HT1080 (cell line): ENCODE measurements at regions not wholly inside any gene's neighbourhood (a gene's known extent, or its start where the extent isn't known, plus 50 kb on each side); places are given as distances from the start of the nearest gene placed in this dataset.

Source experiments
- DNase-seq: peaks from one replicate; pipeline ENCODE4 v3.0.0-alpha.2; 2015; ENCODE audit warnings: low read depth

DNA sequence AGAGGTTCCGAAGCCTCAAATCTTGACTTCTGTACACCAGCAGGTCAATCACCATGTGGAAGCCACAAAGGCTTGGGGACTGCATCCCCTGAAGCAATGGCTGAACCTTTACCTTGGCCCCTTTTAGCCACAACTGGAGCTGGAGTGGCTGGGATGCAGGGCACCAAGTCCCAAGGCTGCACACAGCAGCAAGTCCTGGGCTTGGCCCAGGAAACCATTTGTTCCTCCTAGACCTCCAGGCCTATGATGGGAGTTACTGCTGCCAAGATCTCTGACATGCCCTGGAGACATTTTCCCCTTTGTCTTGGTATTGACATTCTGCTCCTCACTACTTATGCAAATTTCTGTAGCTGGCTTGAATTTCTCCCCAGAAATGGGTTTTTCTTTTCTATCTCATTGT, 285.9 kb downstream of the ASXL3 start:
- no peak for DNase-seq

GRCh38 chr18:33854827-33855139, 276.8 kb downstream of the ASXL3 start:
- no peak for DNase-seq

DNA sequence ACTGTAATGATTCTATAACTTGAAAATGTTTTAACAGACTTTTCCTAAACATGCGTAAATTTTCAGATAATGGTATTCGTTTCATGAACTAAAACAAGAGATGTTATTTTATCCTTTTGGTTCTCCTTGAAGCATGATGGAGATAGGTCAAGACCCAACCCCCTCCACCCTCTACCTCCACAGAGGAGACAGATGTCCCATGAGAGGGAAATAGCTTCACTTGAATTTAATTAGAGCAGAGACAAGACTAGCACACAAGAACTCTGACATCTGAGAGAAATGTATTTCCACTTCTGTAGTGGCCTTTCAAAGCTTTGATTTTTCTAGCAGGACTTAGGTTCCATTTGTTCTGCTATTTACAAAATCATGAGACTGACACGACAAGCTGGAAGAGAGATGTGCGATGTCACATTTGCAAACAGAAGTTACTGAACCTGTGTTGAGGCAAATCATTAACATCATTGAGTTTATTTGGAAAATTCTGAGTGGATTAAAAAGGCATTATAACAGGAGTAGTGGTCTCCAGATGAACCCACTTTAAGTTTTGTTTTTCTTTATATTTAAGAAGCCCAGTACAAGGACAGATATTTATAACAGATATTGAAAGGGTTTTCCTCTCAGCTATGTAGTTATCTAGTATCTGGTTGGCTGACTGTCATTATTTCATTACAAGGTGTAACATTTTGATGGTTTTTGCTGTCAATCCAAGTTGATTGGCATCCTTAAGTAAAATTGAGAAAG, 276.2 kb downstream of the ASXL3 start:
- no peak for DNase-seq

- DNase-seq = no peak
These were observed 275.2 kb downstream of the ASXL3 start for GRCh38 chr18:33853187-33853586.

- DNase-seq = no peak
These were observed 273.6 kb downstream of the ASXL3 start for GRCh38 chr18:33851546-33852078.

DNA sequence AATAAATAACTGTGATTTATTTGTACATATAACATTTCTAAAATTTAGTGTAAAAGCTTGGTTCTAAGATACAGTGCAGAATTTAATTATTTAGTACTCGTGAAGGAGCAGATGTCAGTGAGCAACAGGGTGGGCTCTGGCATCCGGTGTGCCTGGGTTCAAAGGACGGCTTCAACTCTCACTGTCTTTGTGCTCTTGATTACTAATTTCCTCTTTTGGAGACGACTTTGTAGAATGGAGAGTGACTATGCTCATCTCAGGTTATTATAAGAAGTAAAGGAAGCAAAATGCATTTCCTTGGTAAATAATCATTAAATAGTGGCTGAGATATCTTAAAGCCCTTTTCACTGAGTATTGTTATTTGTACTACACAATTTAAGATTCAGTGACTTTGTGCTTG, 271.7 kb downstream of the ASXL3 start:
- no peak for DNase-seq

DNA sequence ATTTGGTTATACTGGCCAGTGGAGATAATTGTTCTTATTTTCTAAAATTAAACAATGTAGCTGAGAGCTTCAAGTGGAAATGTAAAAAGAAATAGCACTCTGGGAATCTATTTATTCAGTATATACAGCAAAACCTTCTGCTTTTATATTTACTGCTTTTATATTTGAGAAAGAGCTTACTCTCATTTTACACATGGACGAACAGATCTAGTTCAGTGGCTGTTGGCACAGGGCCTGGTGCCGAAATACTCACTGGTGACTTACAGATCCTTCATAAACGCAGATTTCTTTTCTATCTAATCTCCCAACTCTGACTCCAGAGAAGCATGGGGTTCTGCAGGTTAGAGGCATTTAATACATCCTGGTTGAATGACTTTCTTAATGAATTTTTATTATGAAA, 266.2 kb downstream of the ASXL3 start:
- no peak for DNase-seq

DNA sequence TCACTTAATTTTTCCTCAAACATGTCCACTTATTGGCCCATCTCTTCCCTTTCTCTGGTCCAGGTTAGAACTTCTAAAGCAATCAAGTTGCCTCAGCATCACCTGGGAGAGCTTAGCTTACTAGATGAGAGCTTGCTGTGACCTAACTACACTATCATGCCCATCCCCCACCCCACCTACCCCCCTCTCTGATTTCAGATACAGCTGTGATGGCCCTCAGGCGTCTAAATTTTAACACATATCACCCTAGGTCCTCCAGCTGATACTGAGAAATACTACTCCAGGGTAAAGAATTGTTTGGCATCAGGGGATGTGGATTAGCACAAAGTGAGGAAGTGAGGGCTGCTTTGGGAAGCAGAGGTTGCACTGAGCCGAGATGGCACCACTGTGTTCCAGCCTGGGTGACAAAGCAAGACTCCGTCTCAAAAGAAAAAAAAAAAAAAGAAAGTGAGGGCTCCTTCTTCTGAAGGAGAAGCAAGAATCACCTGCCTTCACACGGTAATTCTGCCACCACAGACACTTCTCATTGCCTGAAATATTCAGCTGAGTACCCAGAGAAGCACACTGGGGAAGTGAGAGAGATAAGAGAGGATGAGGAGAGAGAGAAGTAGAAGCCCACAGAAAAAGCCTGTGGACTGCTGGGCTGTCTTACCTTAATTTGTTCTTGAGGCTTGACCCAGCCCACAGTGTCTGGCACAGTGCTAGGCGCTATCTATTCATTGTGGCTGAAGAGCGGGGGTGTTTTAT, 263.4 kb downstream of the ASXL3 start:
- DNase-seq = no peak

DNA sequence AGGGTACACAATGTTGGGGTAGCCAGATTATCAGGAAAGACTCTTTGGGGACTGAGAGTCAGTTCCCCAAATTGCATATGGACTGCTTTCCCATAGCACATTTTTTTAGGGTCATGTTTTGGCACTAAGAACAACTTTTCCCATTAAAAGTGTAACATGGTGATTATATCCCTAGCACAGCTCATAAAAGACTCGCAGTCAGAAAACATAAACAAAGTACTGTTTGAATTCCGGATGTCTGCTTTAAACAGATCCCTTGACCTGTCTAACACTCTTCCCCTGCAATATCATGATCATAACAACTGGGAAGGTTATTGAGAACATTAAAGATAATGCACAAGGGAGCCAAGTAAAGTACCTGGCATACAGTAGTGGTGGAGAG, 262.2 kb downstream of the ASXL3 start:
- DNase-seq = no peak

DNA sequence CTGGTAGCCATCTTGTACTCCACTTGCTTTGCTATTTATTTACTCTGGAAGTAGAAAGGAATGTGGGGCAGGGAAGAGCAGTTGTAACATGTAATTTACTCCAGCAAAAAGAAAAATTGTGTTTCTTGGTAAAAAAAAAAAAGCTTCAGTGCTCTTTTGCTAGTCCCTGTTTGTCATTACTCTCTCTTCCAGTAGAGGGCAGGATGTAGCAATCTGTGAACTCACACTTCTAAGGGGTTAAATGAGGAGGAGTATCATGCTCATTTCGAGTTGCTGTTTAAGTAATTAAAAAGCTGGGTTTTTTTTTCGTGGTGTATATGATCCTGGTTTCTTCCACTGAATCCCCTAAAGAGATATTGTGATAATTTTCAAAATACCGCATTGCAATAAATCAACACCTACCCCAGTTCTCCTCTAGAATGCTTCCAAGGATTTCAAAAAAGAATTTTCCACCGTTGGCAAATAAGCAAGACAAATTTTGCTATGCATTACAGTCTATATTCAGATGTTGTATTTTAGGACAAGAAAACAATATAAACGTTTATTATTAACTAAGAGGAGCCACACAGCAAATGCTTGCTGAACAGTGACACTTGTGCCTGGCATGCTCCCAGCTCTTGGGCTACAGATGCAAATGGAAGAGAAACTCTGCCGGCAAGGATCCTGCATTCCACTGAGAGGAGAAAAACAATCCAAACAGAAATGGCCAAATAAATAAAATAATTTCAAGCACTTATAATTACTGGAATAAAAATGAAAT, 261.6 kb downstream of the ASXL3 start:
- peak; percentile 47 for DNase-seq

DNA sequence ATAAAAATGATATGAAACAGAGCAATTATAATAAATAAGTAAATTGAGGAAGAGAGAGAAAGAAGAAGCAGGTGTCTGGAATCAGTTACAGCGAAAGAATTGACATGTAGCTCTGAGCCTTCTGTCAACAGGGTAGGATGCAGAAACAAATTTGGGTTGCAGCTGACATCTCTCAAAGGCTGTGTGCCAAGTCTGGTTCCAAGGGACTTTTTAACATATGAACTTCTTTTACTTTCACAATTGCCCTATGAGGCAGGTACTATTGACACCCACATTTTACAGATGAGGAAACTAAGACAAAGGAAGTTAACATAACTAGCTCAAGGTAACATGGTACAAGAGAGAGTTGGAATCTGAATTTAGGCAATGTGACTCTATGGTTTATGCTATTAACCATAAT, 260.0 kb downstream of the ASXL3 start:
- no peak for DNase-seq

- DNase-seq = no peak
These were observed 259.2 kb downstream of the ASXL3 start for GRCh38 chr18:33837191-33837590.

DNA sequence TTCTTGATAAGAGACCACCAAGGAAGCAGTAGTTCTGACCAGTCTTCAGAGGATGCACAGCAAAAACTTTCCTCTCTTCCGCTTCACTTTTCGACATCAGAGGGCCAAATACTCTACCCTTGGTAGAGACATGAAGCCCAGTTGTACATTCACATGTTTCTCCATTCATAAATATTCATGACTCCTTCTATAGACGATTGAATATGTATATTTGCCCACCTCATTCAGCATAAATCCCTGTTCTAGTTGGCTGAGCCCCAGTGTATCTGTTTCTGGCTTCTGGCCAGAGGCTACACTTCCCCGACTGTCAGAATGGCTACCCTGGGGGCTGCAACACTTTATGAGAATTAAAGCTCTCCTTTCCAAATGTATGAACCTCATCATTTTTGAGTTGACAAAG, 258.5 kb downstream of the ASXL3 start:
- no peak for DNase-seq

GRCh38 chr18:33835419-33835818, 257.4 kb downstream of the ASXL3 start:
- no peak for DNase-seq

DNA sequence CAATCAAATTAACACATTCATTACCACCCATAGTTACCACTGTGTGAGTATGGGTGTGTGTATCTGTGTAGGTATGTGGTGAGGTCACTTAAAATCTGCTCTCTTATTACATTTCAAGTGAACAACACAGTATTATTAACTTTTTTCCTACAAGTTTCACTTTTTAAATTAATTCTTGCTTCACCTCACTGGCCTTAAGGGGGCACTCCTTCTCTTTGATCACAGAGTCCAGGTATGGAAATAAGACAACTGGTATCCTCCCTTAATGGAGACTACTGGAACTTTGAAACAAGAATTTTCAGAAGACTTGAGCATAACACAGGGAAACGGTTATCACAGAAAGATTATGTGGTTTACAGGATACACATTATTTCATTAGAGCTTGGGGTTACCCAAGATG, 255.8 kb downstream of the ASXL3 start:
- DNase-seq = no peak

DNA sequence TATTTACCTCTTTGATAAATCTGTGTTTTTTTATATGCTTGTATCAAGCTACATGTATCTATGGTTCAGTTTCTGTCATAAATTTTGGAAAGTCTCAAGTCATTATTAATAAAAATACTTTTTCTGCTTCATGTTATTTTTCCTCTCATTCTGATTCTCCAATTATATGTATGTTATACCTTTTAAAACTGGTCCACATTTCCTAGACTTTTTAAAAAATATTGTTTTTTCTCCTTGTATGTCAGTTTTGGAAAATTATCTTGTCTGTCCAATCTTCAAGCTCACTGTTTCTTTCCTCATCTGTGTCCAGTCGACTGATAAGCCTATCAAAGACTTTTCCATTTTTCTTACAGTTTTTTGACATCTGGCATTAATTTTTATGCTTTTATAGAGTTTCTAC, 253.4 kb downstream of the ASXL3 start:
- no peak for DNase-seq

- DNase-seq = no peak
These were observed 252.2 kb downstream of the ASXL3 start for GRCh38 chr18:33830213-33830612.

DNA sequence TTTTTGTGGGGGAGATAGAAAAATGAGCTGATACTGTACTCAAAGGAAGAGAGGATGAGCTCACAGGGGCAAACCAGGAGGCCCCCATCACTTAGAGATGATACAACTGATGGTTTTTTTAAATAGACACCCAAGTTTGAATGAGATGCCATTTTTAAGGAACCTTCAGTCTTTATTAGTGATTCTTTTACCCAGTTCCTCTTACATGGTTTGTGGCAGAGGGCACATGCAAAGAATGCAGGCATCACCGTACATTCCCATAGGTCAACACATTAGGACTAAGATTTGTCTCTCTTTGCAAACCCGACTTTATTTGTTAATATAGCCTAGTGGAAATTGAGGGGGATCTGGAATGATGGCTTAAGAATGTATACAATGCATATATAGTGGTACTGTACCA, 250.9 kb downstream of the ASXL3 start:
- no peak for DNase-seq

DNA sequence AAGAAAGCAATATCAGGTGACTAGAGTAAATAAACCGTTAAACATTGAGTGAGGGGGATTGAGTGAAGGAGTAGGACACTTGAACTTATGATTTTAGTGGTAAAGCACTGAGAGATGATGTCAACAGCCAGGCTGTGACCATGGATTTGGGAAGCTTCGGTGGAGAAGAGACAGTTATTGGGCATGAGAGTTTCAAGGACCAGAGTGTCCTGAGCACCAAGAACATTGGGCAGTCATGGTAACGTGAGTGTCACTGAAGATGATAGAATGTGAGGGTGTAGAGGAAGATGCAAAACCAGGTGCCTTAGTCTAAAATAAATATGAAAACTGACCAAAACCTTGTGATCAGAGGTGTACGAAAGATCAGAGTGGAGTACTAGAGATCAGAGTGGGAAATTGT, 248.1 kb downstream of the ASXL3 start:
- no peak for DNase-seq

- DNase-seq = peak; percentile 32
These were observed 243.5 kb downstream of the ASXL3 start for GRCh38 chr18:33821503-33821902.

DNA sequence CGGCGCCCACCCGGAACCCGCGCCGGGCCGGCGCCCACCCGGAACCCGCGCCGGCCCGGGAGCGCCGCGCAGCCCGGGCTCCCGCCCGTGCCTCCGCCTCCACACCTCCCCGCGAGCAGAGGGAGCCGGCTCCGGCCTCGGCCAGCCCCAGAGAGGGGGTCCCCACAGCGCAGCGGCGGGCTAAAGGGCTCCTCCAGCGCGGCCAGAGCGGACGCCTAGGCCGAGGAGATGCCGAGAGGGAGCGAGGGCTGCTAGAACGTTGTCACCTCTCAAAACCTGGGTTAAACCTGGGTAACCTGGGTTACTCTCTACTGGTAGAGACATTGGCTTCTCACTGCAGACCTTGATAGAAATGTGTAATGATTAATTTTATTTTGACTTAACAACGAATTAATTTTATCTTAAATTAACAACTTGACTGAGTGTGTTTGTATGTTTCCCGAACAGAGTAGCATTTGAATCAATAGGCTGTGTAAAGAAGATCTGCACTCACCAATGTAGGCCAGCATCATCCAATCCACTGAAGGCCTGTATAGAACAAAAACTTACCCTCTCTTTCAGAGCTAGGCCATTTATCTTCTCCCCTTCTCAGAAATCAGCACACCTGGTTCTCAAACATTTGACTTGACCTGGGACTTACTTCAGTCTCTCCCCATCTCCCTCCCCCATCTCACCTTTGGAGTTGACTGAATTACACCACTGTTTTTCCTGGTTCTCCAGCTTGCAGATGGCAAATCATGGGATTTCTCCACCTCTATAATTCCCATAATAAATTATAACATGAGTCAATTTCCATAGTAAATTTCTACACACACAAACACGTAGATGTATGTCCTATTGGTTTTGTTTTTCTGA, 242.7 kb downstream of the ASXL3 start:
- no peak for DNase-seq
